ENCODE measurements at regions not wholly inside any gene's neighbourhood (a gene's known extent, or its start where the extent isn't known, plus 50 kb on each side); places are given as distances from the start of the nearest gene placed in this dataset.

GRCh38 chr13:104011505-104012241 lies 945.5 kb upstream of the SLC10A2 start:
- no peak overlapping the region for H3K4me3 ChIP-seq (ENCODE audit: low read depth, low read length)
- DNase-seq (ENCODE audit: low read depth) = no peak
- TF ChIP-seq MYC (IDR thresholded peaks at IDR 0.05; ENCODE audit: low read depth, low read length) = no peak
- no peak for TF ChIP-seq POLR2A (IDR thresholded peaks at IDR 0.05; ENCODE audit: extremely low read depth, insufficient read length)
- TF ChIP-seq, protein P1, sequence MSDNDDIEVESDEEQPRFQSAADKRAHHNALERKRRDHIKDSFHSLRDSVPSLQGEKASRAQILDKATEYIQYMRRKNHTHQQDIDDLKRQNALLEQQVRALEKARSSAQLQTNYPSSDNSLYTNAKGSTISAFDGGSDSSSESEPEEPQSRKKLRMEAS (IDR thresholded peaks at IDR 0.05; ENCODE audit: low read depth, low read length) = no peak
- TF ChIP-seq, protein P2, sequence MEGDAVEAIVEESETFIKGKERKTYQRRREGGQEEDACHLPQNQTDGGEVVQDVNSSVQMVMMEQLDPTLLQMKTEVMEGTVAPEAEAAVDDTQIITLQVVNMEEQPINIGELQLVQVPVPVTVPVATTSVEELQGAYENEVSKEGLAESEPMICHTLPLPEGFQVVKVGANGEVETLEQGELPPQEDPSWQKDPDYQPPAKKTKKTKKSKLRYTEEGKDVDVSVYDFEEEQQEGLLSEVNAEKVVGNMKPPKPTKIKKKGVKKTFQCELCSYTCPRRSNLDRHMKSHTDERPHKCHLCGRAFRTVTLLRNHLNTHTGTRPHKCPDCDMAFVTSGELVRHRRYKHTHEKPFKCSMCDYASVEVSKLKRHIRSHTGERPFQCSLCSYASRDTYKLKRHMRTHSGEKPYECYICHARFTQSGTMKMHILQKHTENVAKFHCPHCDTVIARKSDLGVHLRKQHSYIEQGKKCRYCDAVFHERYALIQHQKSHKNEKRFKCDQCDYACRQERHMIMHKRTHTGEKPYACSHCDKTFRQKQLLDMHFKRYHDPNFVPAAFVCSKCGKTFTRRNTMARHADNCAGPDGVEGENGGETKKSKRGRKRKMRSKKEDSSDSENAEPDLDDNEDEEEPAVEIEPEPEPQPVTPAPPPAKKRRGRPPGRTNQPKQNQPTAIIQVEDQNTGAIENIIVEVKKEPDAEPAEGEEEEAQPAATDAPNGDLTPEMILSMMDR (IDR thresholded peaks at IDR 0.05; ENCODE audit: low read depth, low read length) = no peak

DNA sequence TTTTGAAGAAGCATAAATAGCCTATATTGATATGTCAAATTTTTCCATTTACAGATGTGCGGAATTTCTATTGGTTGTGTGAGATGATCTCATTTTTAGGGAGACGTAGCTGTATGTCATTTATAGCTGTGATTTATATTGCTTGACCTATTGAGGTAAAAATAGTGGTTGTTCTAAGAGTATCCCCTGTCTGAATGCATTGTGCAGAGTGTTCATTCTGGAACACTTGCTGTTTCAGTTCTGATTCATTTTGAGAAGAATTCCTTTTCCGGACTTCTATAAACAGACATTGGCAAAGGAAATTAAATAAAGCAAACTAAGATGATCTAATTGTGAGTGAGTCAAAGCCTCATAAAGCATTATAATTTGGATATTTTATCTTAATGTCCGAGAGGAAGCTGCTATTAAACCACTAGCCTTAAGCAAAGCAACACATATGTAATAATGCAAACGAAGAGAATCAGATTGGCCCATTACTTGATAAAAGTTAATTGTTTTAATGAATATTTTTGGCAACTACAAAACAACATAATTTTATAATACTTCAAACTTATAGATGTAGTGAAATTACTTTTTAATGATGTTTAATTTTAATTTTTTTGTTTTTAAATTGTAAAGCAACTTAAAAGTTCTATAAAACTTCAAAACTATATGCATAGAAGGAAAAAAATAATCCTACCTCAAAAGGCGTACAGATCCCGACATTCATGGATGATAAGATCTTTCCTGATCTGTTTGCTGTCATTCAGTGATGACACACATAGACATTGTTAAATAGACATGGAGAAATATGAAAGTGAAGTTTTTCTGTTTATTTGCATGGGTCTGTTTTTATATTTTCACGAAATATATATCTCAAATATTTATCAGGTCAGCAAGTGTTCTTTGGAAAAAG lies 942.6 kb upstream of the SLC10A2 start:
- DNase-seq (ENCODE audit: low read depth) = no peak
- H3K4me3 ChIP-seq (ENCODE audit: low read depth, low read length) = no peak overlapping the region

DNA sequence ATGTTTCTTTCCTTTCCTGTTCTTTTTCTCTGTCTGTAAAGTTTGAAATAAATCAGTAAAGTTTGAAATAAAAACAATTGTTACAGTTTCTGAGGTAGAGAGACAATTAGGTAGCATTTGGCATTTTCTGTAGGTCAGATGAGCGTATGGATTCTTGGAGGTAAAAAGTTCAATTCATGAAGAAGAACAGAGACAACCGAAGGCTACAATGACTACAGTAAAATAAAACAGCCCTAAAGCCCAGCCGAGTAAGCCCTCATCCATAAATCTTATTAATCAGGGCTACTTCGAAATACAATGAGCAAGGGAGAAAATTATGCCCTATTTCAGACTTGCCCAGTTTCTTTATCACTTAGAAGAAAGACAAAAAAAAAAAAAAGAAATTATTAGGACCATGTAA lies 941.9 kb upstream of the SLC10A2 start:
- DNase-seq (ENCODE audit: low read depth) = no peak
- TF ChIP-seq, protein P2 (IDR thresholded peaks at IDR 0.05; ENCODE audit: low read depth, low read length) = no peak
- no peak for TF ChIP-seq POLR2A (IDR thresholded peaks at IDR 0.05; ENCODE audit: extremely low read depth, insufficient read length)
- TF ChIP-seq, protein P1 (IDR thresholded peaks at IDR 0.05; ENCODE audit: low read depth, low read length) = no peak
- TF ChIP-seq MYC (IDR thresholded peaks at IDR 0.05; ENCODE audit: low read depth, low read length) = no peak
- H3K4me3 ChIP-seq (ENCODE audit: low read depth, low read length) = no peak overlapping the region

More for the DNA sequence above, 942.6 kb upstream of the SLC10A2 start:
- TF ChIP-seq, protein P2 (IDR thresholded peaks at IDR 0.05; ENCODE audit: low read depth, low read length) = no peak
- no peak for TF ChIP-seq POLR2A (IDR thresholded peaks at IDR 0.05; ENCODE audit: extremely low read depth, insufficient read length)
- TF ChIP-seq, protein P1 (IDR thresholded peaks at IDR 0.05; ENCODE audit: low read depth, low read length) = no peak
- TF ChIP-seq MYC (IDR thresholded peaks at IDR 0.05; ENCODE audit: low read depth, low read length) = no peak

DNA sequence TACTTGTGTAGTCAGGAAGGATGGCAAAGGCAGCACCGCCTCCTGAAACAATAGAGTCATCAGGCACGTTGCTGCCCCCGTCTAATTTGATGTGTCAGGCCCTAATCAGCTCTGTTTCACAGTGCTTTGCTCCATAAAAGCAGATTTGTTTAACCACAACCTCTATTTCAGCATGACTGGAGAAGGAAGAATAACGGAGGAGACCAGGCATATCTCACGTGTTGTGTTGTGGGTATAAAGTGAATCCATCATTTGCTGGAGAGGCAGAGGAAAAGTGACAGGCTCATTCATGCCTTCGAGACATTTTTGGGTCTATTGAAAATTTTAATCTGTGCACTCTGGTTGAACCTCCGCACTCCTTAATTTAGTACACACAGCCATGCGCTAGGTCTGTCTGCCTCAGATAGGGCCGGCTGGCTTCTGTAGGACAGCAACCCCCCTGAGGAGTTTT lies 940.4 kb upstream of the SLC10A2 start:
- no peak for TF ChIP-seq POLR2A (IDR thresholded peaks at IDR 0.05; ENCODE audit: extremely low read depth, insufficient read length)
- TF ChIP-seq, protein P2 (IDR thresholded peaks at IDR 0.05; ENCODE audit: low read depth, low read length) = no peak
- TF ChIP-seq, protein P1 (IDR thresholded peaks at IDR 0.05; ENCODE audit: low read depth, low read length) = no peak
- TF ChIP-seq MYC (IDR thresholded peaks at IDR 0.05; ENCODE audit: low read depth, low read length) = no peak
- no peak overlapping the region for H3K4me3 ChIP-seq (ENCODE audit: low read depth, low read length)
- no peak for DNase-seq (ENCODE audit: low read depth)

- TF ChIP-seq, protein P2 (IDR thresholded peaks at IDR 0.05; ENCODE audit: low read depth, low read length) = no peak
- TF ChIP-seq MYC (IDR thresholded peaks at IDR 0.05; ENCODE audit: low read depth, low read length) = no peak
- no peak for DNase-seq (ENCODE audit: low read depth)
- H3K4me3 ChIP-seq (ENCODE audit: low read depth, low read length) = no peak overlapping the region
These were observed 938.4 kb upstream of the SLC10A2 start for GRCh38 chr13:104004572-104004971.

Data from NB4 (cell line).